GM12878 (cell line): ENCODE measurements at regions not wholly inside any gene's neighbourhood (a gene's known extent, or its start where the extent isn't known, plus 50 kb on each side); places are given as distances from the start of the nearest gene placed in this dataset.

Experiments
- ATAC-seq: fragments of 200-7000 bp; cut with Tn5 transposase; 3 replicates; pipeline ENCODE4 v1.9.1; 2020; ENCODE audit warnings: mild to moderate bottlenecking, moderate library complexity
- BruUV-seq: library from RNA; stranded (reverse); fragments of 400-500 nt; replicated peaks from 2 replicates; lab custom pipeline; 2021; lab: Mats Ljungman, UMichigan
- CTCF ChIA-PET: fragments of 300-600 bp; sonication (Branson Sonifier 250); formaldehyde crosslinking; extraction: SDS; loops from one replicate; lab custom pipeline; 2021; ENCODE audit warnings: inconsistent platforms; lab: Yijun Ruan, JAX
- POLR2A ChIA-PET: fragments of 350-600 bp; formaldehyde crosslinking; extraction: SDS; loops from one replicate; lab custom pipeline; 2021; ENCODE audit warnings: inconsistent platforms; lab: Charles Lee
- RAD21 ChIA-PET: fragments of 300-600 bp; sonication (Branson Sonifier 250); formaldehyde crosslinking; loops from one replicate; lab custom pipeline; 2023; ENCODE audit warnings: antibody characterized with exemption; ENCODE audit not compliant: unreplicated experiment; lab: Charles Lee
- SMC1A ChIA-PET: fragments of 300-600 bp; sonication (Branson Sonifier 250); formaldehyde crosslinking; loops from one replicate; lab custom pipeline; 2023; ENCODE audit not compliant: unreplicated experiment, uncharacterized antibody; lab: Charles Lee
- DNase-seq: peaks from one replicate; pipeline ENCODE4 v3.0.0-alpha.2; 2011; ENCODE audit warnings: low read depth, low spot score
- FAIRE-seq: peaks from 3 replicates; lab custom pipeline; 2011; peaks lifted over from hg19 to GRCh38; lab: Jason Lieb, UNC
- H2AFZ ChIP-seq: 2 replicates; pipeline ENCODE4 v1.6.0; 2011; ENCODE audit warnings: low read depth, low read length, control low read depth; ENCODE audit not compliant: control insufficient read depth
- H3K27ac ChIP-seq: 2 replicates; pipeline ENCODE4 v1.5.1; 2011; ENCODE audit warnings: control low read depth; ENCODE audit not compliant: control insufficient read depth, insufficient read depth
- H3K27me3 ChIP-seq, 2 experiments: replicated peaks in 1 of 2; 2 replicates each; pipeline versions ENCODE4 v1.6.0 to v1.6.1; 2011; ENCODE audit warnings: low read length in 1 of 2; ENCODE audit not compliant: control insufficient read depth in 2 of 2, insufficient read depth in 2 of 2
- H3K36me3 ChIP-seq, 2 experiments: 2 replicates each; pipeline ENCODE4 v1.5.1; 2011; ENCODE audit warnings: low read length in 1 of 2; ENCODE audit not compliant: control insufficient read depth in 2 of 2, insufficient read depth in 2 of 2
- H3K4me1 ChIP-seq: 2 replicates; pipeline ENCODE4 v1.6.1; 2011; ENCODE audit warnings: mild to moderate bottlenecking, low read length, moderate library complexity, mixed read lengths; ENCODE audit not compliant: control insufficient read depth, insufficient read depth
- H3K4me2 ChIP-seq: 2 replicates; pipeline ENCODE4 v1.6.0; 2011; ENCODE audit warnings: control low read depth; ENCODE audit not compliant: control insufficient read depth, insufficient read depth
- H3K4me3 ChIP-seq: fragments of 200-600 bp; sonication (generic); 2 replicates; pipeline ENCODE4 v1.5.1; 2016
- H3K79me2 ChIP-seq: 2 replicates; pipeline ENCODE4 v1.6.0; 2011; ENCODE audit warnings: low read length; ENCODE audit not compliant: control insufficient read depth, insufficient read depth
- H3K9ac ChIP-seq: 2 replicates; pipeline ENCODE4 v1.8.0; 2011; ENCODE audit warnings: low read length, control low read depth, mixed read lengths; ENCODE audit not compliant: control insufficient read depth, insufficient read depth
- H3K9me3 ChIP-seq: replicated peaks from 3 replicates; pipeline ENCODE4 v1.5.1; 2011; ENCODE audit warnings: mild to moderate bottlenecking, low read length; ENCODE audit not compliant: control insufficient read depth, insufficient read depth
- H4K20me1 ChIP-seq: 2 replicates; pipeline ENCODE4 v1.6.0; 2011; ENCODE audit not compliant: control insufficient read depth, insufficient read depth
- CHD2 ChIP-seq: IDR thresholded peaks from 2 replicates; pipeline ENCODE4 v1.6.1; 2011; ENCODE audit warnings: low read depth, low read length, improper control_type of control experiment, borderline replicate concordance
- CHD4 ChIP-seq: fragments of 200-600 bp; sonication (generic); IDR thresholded peaks from 2 replicates; pipeline ENCODE4 v1.6.1; 2016; ENCODE audit warnings: mild to moderate bottlenecking
- CTCF ChIP-seq, 3 experiments: IDR thresholded peaks in 2 of 3; conservative IDR thresholded peaks in 1 of 3; 2 replicates each; pipeline ENCODE4 v1.5.1; 2011; ENCODE audit warnings: low read depth in 3 of 3, low read length in 3 of 3, mild to moderate bottlenecking in 3 of 3, control low read depth in 2 of 3, moderate library complexity in 2 of 3, inconsistent platforms in 1 of 3, mixed read lengths in 1 of 3; ENCODE audit not compliant: control insufficient read depth in 2 of 3, insufficient read depth in 1 of 3; ENCODE audit errors: extremely low read depth in 1 of 3
- HDAC6 ChIP-seq: fragments of 200-600 bp; sonication (generic); IDR thresholded peaks from one replicate; pipeline ENCODE4 v1.8.0; 2017; ENCODE audit warnings: antibody characterized with exemption; ENCODE audit not compliant: unreplicated experiment
- HDGF ChIP-seq: fragments of 450-650 bp; IDR thresholded peaks from 2 replicates; pipeline ENCODE4 v1.6.1; 2016; ENCODE audit warnings: antibody characterized with exemption
- NBN ChIP-seq: fragments of 450-650 bp; IDR thresholded peaks from 2 replicates; pipeline ENCODE4 v1.6.1; 2016
- NR2C1 ChIP-seq: fragments of 450-650 bp; IDR thresholded peaks from 2 replicates; pipeline ENCODE4 v1.6.1; 2017; ENCODE audit warnings: antibody characterized with exemption, mild to moderate bottlenecking, moderate library complexity
- RB1 ChIP-seq: fragments of 450-650 bp; formaldehyde crosslinking; IDR thresholded peaks from 2 replicates; pipeline ENCODE4 v1.6.1; 2017; ENCODE audit warnings: mild to moderate bottlenecking, borderline replicate concordance
- RUNX3 ChIP-seq: IDR thresholded peaks from 2 replicates; pipeline ENCODE4 v1.6.1; 2012; ENCODE audit warnings: low read length, inconsistent platforms
- STAT3 ChIP-seq: IDR thresholded peaks from 2 replicates; pipeline ENCODE4 v1.6.1; 2011; ENCODE audit warnings: low read depth, low read length, improper control_type of control experiment
- TCF12 ChIP-seq: IDR thresholded peaks from 2 replicates; pipeline ENCODE4 v1.6.1; 2011; ENCODE audit warnings: low read depth, mild to moderate bottlenecking, low read length
- YY1 ChIP-seq: IDR thresholded peaks from 2 replicates; pipeline ENCODE4 v1.6.1; 2011; ENCODE audit warnings: low read depth, mild to moderate bottlenecking, low read length
- ZBED1 ChIP-seq: IDR thresholded peaks from 2 replicates; pipeline ENCODE4 v1.6.1; 2016; ENCODE audit warnings: borderline replicate concordance
- ZBTB11 ChIP-seq: fragments of 450-650 bp; formaldehyde crosslinking; IDR thresholded peaks from 2 replicates; pipeline ENCODE4 v1.5.0; 2022; ENCODE audit warnings: mild to moderate bottlenecking, missing genetic modification characterization
- ZNF207 ChIP-seq: fragments of 450-650 bp; IDR thresholded peaks from 2 replicates; pipeline ENCODE4 v1.6.1; 2014; ENCODE audit warnings: antibody characterized with exemption, mild to moderate bottlenecking, borderline replicate concordance
- ZNF24 ChIP-seq: fragments of 450-650 bp; IDR thresholded peaks from 2 replicates; pipeline ENCODE4 v1.6.1; 2017; ENCODE audit warnings: antibody characterized with exemption, mild to moderate bottlenecking
- ZZZ3 ChIP-seq: IDR thresholded peaks from 2 replicates; pipeline ENCODE4 v1.6.1; 2011; ENCODE audit warnings: low read depth; ENCODE audit not compliant: control insufficient read depth, insufficient read length
- WGBS: methylation state at CpG from one replicate; pipeline ENCODE4 v1.1.6; 2016; ENCODE audit warnings: low lambda C conversion rate; ENCODE audit not compliant: insufficient replicate concordance, insufficient coverage; ENCODE audit errors: missing lambda C conversion rate; 5-methylcytosine and 5-hydroxymethylcytosine counted together
- in situ Hi-C: fragments of 300-500 bp; cut with MboI; formaldehyde crosslinking; loops from 9 replicates; pipeline ENCODE4 v1.14.3; 2018; ENCODE audit warnings: mixed read lengths
- intact Hi-C: fragments of 100-400 bp; cut with micrococcal nuclease; formaldehyde crosslinking; loops from one replicate; pipeline ENCODE4 v1.14.2; 2022; ENCODE audit not compliant: unreplicated experiment

- no peaks in the 10 kb centered on the region for H3K4me1 ChIP-seq
- no peaks in the 10 kb centered on the region for H3K36me3 ChIP-seq
- BruUV-seq, result no TSS peak
- intact Hi-C loops, result loop anchor here (2.0 to 10.0 kb wide), 2 partner anchors 283 to 571 kb away; no protein-coding TSS in a partner anchor
- H3K27me3 ChIP-seq, result no peaks in the 10 kb centered on the region
- SMC1A ChIA-PET, result interaction anchor here (0.6 to 4.7 kb wide), 8 partner anchors 11 to 1656 kb away, joined by 3 to 32 read pairs (median 3); no protein-coding TSS in a partner anchor
- no peak overlapping the region; the same call in 1 of the 2 replicates for H2AFZ ChIP-seq
- POLR2A ChIA-PET, result no interaction called here
- WGBS, result 24% methylated on average over 3 of the region's 3 CpGs
- no peak overlapping the region for H3K9ac ChIP-seq
- H3K4me2 ChIP-seq, result no peak overlapping the region
- no peaks in the 10 kb centered on the region for H3K79me2 ChIP-seq
- RAD21 ChIA-PET, result interaction anchor here (0.7 to 2.2 kb wide), 12 partner anchors 10 to 930 kb away, joined by 3 to 9 read pairs (median 3); no protein-coding TSS in a partner anchor
- in situ Hi-C loops, result loop anchor here (5.0 to 10.0 kb wide), 2 partner anchors 565 to 823 kb away; no protein-coding TSS in a partner anchor
- H3K9me3 ChIP-seq, result no peaks in the 10 kb centered on the region
- DNase-seq, result peak; percentile 8
- no peak overlapping the region for H3K27ac ChIP-seq
- CTCF ChIA-PET, result interaction anchor here (0.6 to 2.2 kb wide), 15 partner anchors 11 to 1047 kb away, joined by 3 to 22 read pairs (median 4); no protein-coding TSS in a partner anchor
- FAIRE-seq, result peak; percentile 74
- peak; percentile 92 for ATAC-seq
- no peak overlapping the region for H3K4me3 ChIP-seq
- no peaks in the 10 kb centered on the region for H4K20me1 ChIP-seq
- TF ChIP-seq ZZZ3 (no peak), TCF12 (no peak), HDAC6 (no peak), ZBTB11 (CRISPR knock-in tag) (no peak), CHD4 (no peak), STAT3 (no peak), YY1 (0 out of 2 replicates have a peak, but pooled peaks have one; percentile 31), NR2C1 (no peak), RB1 (no peak), ZNF207 (no peak), ZNF24 (no peak), CTCF (IDR thresholded peaks at IDR 0.05 in 2 of 3, conservative IDR thresholded peaks at IDR 0.05 in 1 of 3; ENCODE audit: control insufficient read depth in 2 of 3, extremely low read depth in 1 of 3, insufficient read depth in 1 of 3, low read depth in 3 of 3, low read length in 3 of 3) (peak; percentile 75 to 81 (median 80)), NBN (no peak), ZBED1 (no peak), HDGF (0 out of 2 replicates have a peak, but pooled peaks have one; percentile 28), RUNX3 (peak; percentile 49), CHD2 (no peak)
Measured at GRCh38 chr3:137121704-137122314, 164.0 kb downstream of the IL20RB start.
